Fibroblast of lung (primary cell): ENCODE measurements at regions not wholly inside any gene's neighbourhood (a gene's known extent, or its start where the extent isn't known, plus 50 kb on each side); places are given as distances from the start of the nearest gene placed in this dataset.

Experiments used
- DNase-seq, 2 donors: peaks; one replicate each; pipeline versions ENCODE4 v3.0.0 to v3.0.0-alpha.2; 2010; ENCODE audit warnings: low read depth in 2 of 2
- H2AFZ ChIP-seq: 2 replicates; pipeline ENCODE4 v1.5.1; 2012; ENCODE audit warnings: low read length, control low read depth, inconsistent platforms
- H3K27ac ChIP-seq: 2 replicates; pipeline ENCODE4 v1.5.1; 2011; ENCODE audit warnings: low read length, control low read depth; ENCODE audit not compliant: insufficient read depth
- H3K27me3 ChIP-seq: 2 replicates; pipeline ENCODE4 v1.5.1; 2011; ENCODE audit warnings: mild to moderate bottlenecking, low read length; ENCODE audit not compliant: control insufficient read depth, insufficient read depth
- H3K36me3 ChIP-seq: 2 replicates; pipeline ENCODE4 v1.5.1; 2011; ENCODE audit warnings: low read length; ENCODE audit not compliant: control insufficient read depth, insufficient read depth
- H3K4me1 ChIP-seq: 2 replicates; pipeline ENCODE4 v1.5.1; 2011; ENCODE audit warnings: low read length; ENCODE audit not compliant: control insufficient read depth, insufficient read depth; ENCODE audit errors: extremely low read depth
- H3K4me2 ChIP-seq: 2 replicates; pipeline ENCODE4 v1.5.1; 2011; ENCODE audit warnings: low read length, control low read depth; ENCODE audit not compliant: insufficient read depth; ENCODE audit errors: extremely low read depth
- H3K4me3 ChIP-seq, 4 experiments: fragments of 200-600 bp in 1 of 4; sonication (generic) in 1 of 4; replicated peaks in 1 of 4; 2 replicates each; pipeline ENCODE4 v1.5.1; 2011 to 2016; ENCODE audit warnings: low read length in 4 of 4, low read depth in 3 of 4, mild to moderate bottlenecking in 3 of 4, control low read depth in 2 of 4, inconsistent platforms in 1 of 4, mixed read lengths in 1 of 4; ENCODE audit not compliant: insufficient read depth in 1 of 4; ENCODE audit errors: control extremely low read depth in 1 of 4
- H3K79me2 ChIP-seq: 2 replicates; pipeline ENCODE4 v1.5.1; 2012; ENCODE audit warnings: mild to moderate bottlenecking, low read length, inconsistent platforms; ENCODE audit not compliant: control insufficient read depth, insufficient read depth
- H3K9ac ChIP-seq: 2 replicates; pipeline ENCODE4 v1.5.1; 2011; ENCODE audit warnings: mild to moderate bottlenecking, low read length, control low read depth; ENCODE audit not compliant: insufficient read depth
- H3K9me3 ChIP-seq: 2 replicates; pipeline ENCODE4 v1.5.1; 2012; ENCODE audit warnings: low read depth, low read length; ENCODE audit not compliant: control insufficient read depth, insufficient read depth
- H4K20me1 ChIP-seq: 2 replicates; pipeline ENCODE4 v1.5.1; 2011; ENCODE audit warnings: low read length; ENCODE audit not compliant: control insufficient read depth, insufficient read depth; ENCODE audit errors: extremely low read depth
- EZH2 ChIP-seq: IDR thresholded peaks from 2 replicates; pipeline ENCODE4 v1.5.1; 2012; ENCODE audit warnings: low read length, control low read depth, mild to moderate bottlenecking; ENCODE audit errors: missing control alignments
- TF ChIP-seq, protein P1 (sequence below), 2 donors: IDR thresholded peaks in 1 of 2; conservative IDR thresholded peaks in 1 of 2; 1 replicate in 1 of 2; 2 replicates in 1 of 2; pipeline ENCODE4 v1.5.1; 2011 to 2012; ENCODE audit warnings: low read length in 2 of 2, control low read depth in 1 of 2, inconsistent platforms in 1 of 2, low read depth in 1 of 2, mild to moderate bottlenecking in 1 of 2

DNA sequence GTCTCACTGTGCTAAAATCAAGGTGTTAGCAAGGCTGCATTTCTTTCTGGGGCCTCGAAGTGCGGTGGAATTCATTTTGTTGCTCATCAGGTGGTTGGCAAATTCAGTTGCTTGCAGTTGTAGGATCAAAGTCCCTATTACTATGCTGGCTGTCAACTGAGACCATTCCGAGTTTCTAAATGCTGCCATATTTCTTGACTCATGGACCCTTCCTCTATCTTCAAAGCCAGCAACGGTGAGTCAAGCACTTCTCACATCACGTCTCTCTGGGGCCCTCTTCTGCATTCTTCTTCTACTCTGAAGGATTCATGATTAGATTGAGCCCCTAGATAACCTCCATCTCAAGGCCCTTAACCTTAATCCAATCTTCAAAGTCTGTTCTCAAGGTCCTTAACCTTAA is 619.7 kb downstream of the HACE1 start:
- no peaks in the 10 kb centered on the region for H3K36me3 ChIP-seq
- DNase-seq, result no peak
- H3K27me3 ChIP-seq, result no peaks in the 10 kb centered on the region
- TF ChIP-seq, protein P1, sequence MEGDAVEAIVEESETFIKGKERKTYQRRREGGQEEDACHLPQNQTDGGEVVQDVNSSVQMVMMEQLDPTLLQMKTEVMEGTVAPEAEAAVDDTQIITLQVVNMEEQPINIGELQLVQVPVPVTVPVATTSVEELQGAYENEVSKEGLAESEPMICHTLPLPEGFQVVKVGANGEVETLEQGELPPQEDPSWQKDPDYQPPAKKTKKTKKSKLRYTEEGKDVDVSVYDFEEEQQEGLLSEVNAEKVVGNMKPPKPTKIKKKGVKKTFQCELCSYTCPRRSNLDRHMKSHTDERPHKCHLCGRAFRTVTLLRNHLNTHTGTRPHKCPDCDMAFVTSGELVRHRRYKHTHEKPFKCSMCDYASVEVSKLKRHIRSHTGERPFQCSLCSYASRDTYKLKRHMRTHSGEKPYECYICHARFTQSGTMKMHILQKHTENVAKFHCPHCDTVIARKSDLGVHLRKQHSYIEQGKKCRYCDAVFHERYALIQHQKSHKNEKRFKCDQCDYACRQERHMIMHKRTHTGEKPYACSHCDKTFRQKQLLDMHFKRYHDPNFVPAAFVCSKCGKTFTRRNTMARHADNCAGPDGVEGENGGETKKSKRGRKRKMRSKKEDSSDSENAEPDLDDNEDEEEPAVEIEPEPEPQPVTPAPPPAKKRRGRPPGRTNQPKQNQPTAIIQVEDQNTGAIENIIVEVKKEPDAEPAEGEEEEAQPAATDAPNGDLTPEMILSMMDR (conservative IDR thresholded peaks at IDR 0.05 in 1 of 2, IDR thresholded peaks at IDR 0.05 in 1 of 2; ENCODE audit: low read depth in 1 of 2, low read length in 2 of 2), result no peak
- no peak for TF ChIP-seq EZH2
- H3K4me1 ChIP-seq, result no peaks in the 10 kb centered on the region
- H3K27ac ChIP-seq, result no peak overlapping the region
- H3K79me2 ChIP-seq, result no peaks in the 10 kb centered on the region
- no peaks in the 10 kb centered on the region for H4K20me1 ChIP-seq
- H3K4me2 ChIP-seq, result no peak overlapping the region
- no peak overlapping the region for H3K4me3 ChIP-seq
- no peak overlapping the region for H3K9ac ChIP-seq
- H3K9me3 ChIP-seq, result no peaks in the 10 kb centered on the region
- H2AFZ ChIP-seq, result no peak overlapping the region

DNA sequence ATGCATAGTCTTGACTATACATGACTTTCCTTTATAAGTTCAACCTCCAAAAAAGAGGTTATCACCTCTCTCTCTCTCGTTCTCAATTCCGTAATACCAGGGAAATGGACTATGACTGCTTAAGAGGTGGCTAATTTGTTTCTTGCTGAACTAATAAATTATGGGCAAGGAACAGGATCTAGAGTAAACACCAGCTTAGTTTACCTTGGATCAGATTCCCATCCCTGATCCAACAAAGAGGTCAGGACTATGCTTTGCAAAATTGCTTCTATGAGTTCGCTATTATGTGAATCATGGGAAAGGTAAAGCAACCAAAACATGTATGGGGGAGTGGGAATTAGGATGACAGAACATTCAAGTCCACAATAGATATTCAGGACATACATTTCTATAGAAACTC is 630.7 kb downstream of the HACE1 start:
- H3K4me1 ChIP-seq, result no peaks in the 10 kb centered on the region
- H3K36me3 ChIP-seq, result no peaks in the 10 kb centered on the region
- no peak overlapping the region for H3K27ac ChIP-seq
- no peaks in the 10 kb centered on the region for H3K79me2 ChIP-seq
- H3K9ac ChIP-seq, result no peak overlapping the region
- no peak for TF ChIP-seq EZH2
- TF ChIP-seq, protein P1 (conservative IDR thresholded peaks at IDR 0.05 in 1 of 2, IDR thresholded peaks at IDR 0.05 in 1 of 2; ENCODE audit: low read depth in 1 of 2, low read length in 2 of 2), result no peak
- no peak overlapping the region for H3K4me2 ChIP-seq
- H3K27me3 ChIP-seq, result no peaks in the 10 kb centered on the region
- H4K20me1 ChIP-seq, result no peaks in the 10 kb centered on the region
- no peaks in the 10 kb centered on the region for H3K9me3 ChIP-seq
- no peak overlapping the region for H2AFZ ChIP-seq
- DNase-seq, result no peak
- H3K4me3 ChIP-seq, result no peak overlapping the region

GRCh38 chr6:104227508-104227907 is 632.2 kb downstream of the HACE1 start:
- Histone ChIP-seq H3K9ac (no peak overlapping the region), H3K4me3 (no peak overlapping the region), H3K79me2 (no peaks in the 10 kb centered on the region), H2AFZ (no peak overlapping the region), H3K4me1 (no peaks in the 10 kb centered on the region), H3K4me2 (no peak overlapping the region), H3K9me3 (no peaks in the 10 kb centered on the region), H3K27me3 (no peaks in the 10 kb centered on the region), H3K27ac (no peak overlapping the region), H4K20me1 (no peaks in the 10 kb centered on the region), H3K36me3 (no peaks in the 10 kb centered on the region)
- TF ChIP-seq EZH2, result no peak
- TF ChIP-seq, protein P1 (conservative IDR thresholded peaks at IDR 0.05 in 1 of 2, IDR thresholded peaks at IDR 0.05 in 1 of 2; ENCODE audit: low read depth in 1 of 2, low read length in 2 of 2), result no peak
- no peak for DNase-seq
